Type B pancreatic cell (in vitro differentiated cells): ENCODE measurements at regions not wholly inside any gene's neighbourhood (a gene's known extent, or its start where the extent isn't known, plus 50 kb on each side); places are given as distances from the start of the nearest gene placed in this dataset.
"Not testable (repeated sequence)": the region's sequence is repeated elsewhere in the genome, so short reads cannot be mapped to it uniquely, and the experiment has no call there.

ENCODE experiments used
- DNase-seq: peaks from one replicate; pipeline ENCODE4 v3.0.0; 2021; ENCODE audit warnings: mixed read lengths; ENCODE audit not compliant: unreplicated experiment; ENCODE audit errors: extremely low spot score
- H3K27ac Mint-ChIP-seq: 2 replicates; pipeline ENCODE4 v1.8.0; 2021; ENCODE audit warnings: mild to moderate bottlenecking, mixed read lengths
- H3K27me3 Mint-ChIP-seq: 2 replicates; pipeline ENCODE4 v1.8.0; 2021; ENCODE audit warnings: mixed read lengths
- H3K36me3 Mint-ChIP-seq: 2 replicates; pipeline ENCODE4 v1.8.0; 2021; ENCODE audit warnings: mixed read lengths
- H3K4me1 Mint-ChIP-seq: one replicate; pipeline ENCODE4 v1.8.0; 2021; ENCODE audit warnings: mixed read lengths; ENCODE audit not compliant: unreplicated experiment
- H3K4me3 Mint-ChIP-seq: 2 replicates; pipeline ENCODE4 v1.8.0; 2021; ENCODE audit warnings: mild to moderate bottlenecking, mixed read lengths
- H3K9me3 Mint-ChIP-seq: 2 replicates; pipeline ENCODE4 v1.8.0; 2021; ENCODE audit warnings: mixed read lengths
- CTCF ChIP-seq: fragments of 200-600 bp; sonication (generic); conservative IDR thresholded peaks from 2 replicates; pipeline ENCODE4 v1.5.0; 2021; ENCODE audit warnings: antibody characterized with exemption, mild to moderate bottlenecking

- Mint-ChIP-seq H3K9me3 (peaks cover 16% of the 10 kb centered on the region), H3K27me3 (no peaks in the 10 kb centered on the region), H3K36me3 (peaks cover 6% of the 10 kb centered on the region), H3K4me3 (no peak overlapping the region), H3K4me1 (no peaks in the 10 kb centered on the region), H3K27ac (no peak overlapping the region)
- DNase-seq, result no peak
- no peak for TF ChIP-seq CTCF
These were observed 183.9 kb downstream of the MYRFL start for GRCh38 chr12:70008944-70009343.

DNA sequence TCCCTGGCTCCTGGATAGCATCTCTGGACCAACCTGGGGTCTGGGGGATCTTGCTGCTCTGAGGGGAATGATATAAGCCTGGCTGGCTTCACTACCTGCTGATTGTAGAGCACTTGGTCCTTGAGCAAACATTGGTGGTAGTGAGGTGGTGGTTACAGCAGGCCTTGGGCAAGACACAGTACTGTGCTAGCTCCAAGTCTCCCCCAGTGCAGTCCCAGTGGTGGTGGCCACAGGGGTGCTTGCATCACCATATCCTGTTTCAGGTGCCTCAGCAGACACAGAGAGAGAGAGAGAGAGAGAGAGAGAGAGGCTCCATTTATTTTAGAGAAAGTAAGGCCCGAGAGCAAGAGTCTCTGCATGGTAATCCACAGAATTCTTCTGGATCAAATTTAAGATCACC, 186.3 kb downstream of the MYRFL start:
- no peaks in the 10 kb centered on the region for H3K27me3 Mint-ChIP-seq
- H3K36me3 Mint-ChIP-seq, result peaks cover 6% of the 10 kb centered on the region
- DNase-seq, result no peak
- no peaks in the 10 kb centered on the region for H3K4me1 Mint-ChIP-seq
- TF ChIP-seq CTCF, result no peak
- no peak overlapping the region for H3K27ac Mint-ChIP-seq
- no peak overlapping the region for H3K4me3 Mint-ChIP-seq
- H3K9me3 Mint-ChIP-seq, result peaks cover 16% of the 10 kb centered on the region

DNA sequence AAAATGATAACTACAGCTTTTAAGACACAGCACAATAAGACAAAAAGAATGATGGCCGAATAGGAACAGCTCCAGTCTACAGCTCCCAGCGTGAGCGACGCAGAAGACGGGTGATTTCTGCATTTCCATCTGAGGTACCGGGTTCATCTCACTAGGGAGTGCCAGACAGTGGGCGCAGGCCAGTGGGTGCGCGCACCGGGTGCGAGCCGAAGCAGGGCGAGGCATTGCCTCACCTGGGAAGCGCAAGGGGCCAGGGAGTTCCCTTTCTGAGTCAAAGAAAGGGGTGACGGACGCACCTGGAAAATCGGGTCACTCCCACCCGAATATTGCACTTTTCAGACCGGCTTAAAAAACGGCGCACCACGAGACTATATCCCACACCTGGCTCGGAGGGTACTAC, 188.0 kb downstream of the MYRFL start:
- not testable (repeated sequence) for H3K27me3 Mint-ChIP-seq
- peak overlapping the region; percentile 23 for H3K4me3 Mint-ChIP-seq

GRCh38 chr12:70028515-70028914, 203.5 kb downstream of the MYRFL start:
- H3K4me1 Mint-ChIP-seq, result peaks cover 23% of the 10 kb centered on the region
- no peak for DNase-seq
- no peaks in the 10 kb centered on the region for H3K9me3 Mint-ChIP-seq
- no peaks in the 10 kb centered on the region for H3K27me3 Mint-ChIP-seq
- H3K36me3 Mint-ChIP-seq, result no peaks in the 10 kb centered on the region
- no peak for TF ChIP-seq CTCF
- no peak overlapping the region for H3K4me3 Mint-ChIP-seq
- no peak overlapping the region for H3K27ac Mint-ChIP-seq

More for the DNA sequence above, 188.0 kb downstream of the MYRFL start:
- not testable (repeated sequence) for H3K36me3 Mint-ChIP-seq, H3K27ac Mint-ChIP-seq, H3K4me1 Mint-ChIP-seq, DNase-seq
- peaks cover 16% of the 10 kb centered on the region for H3K9me3 Mint-ChIP-seq

GRCh38 chr12:70028918-70029317, 203.9 kb downstream of the MYRFL start:
- Mint-ChIP-seq H3K27ac (no peak overlapping the region), H3K9me3 (no peaks in the 10 kb centered on the region), H3K27me3 (no peaks in the 10 kb centered on the region), H3K4me3 (no peak overlapping the region), H3K4me1 (peaks cover 23% of the 10 kb centered on the region), H3K36me3 (no peaks in the 10 kb centered on the region)
- no peak for DNase-seq
- TF ChIP-seq CTCF, result no peak

DNA sequence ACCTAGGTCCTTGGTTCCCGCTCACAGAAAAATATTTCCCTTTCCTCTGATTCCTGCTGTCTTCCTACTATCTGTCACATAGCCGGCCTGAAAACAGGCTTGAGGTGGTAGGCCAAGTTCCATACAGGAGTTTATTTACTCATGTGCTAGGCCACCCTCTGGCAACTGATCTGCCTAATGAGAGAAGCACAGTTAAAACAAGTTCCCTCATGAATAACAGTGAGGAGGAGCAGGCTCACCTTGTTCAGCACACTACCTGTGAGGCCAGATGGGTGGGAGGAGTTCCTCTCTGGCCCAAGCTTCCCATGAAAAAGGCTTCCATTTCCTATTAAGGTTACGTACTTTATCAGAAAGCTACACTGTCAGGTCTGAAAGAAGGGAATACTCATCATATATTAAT, 206.0 kb downstream of the MYRFL start:
- H3K36me3 Mint-ChIP-seq, result no peaks in the 10 kb centered on the region
- H3K9me3 Mint-ChIP-seq, result peaks cover 4% of the 10 kb centered on the region
- H3K27ac Mint-ChIP-seq, result peak overlapping the region; percentile 44
- no peak overlapping the region for H3K4me3 Mint-ChIP-seq
- peaks cover 23% of the 10 kb centered on the region for H3K4me1 Mint-ChIP-seq
- no peaks in the 10 kb centered on the region for H3K27me3 Mint-ChIP-seq
- no peak for DNase-seq
- TF ChIP-seq CTCF, result no peak
